ENCODE measurements at regions not wholly inside any gene's neighbourhood (a gene's known extent, or its start where the extent isn't known, plus 50 kb on each side); places are given as distances from the start of the nearest gene placed in this dataset.

DNA sequence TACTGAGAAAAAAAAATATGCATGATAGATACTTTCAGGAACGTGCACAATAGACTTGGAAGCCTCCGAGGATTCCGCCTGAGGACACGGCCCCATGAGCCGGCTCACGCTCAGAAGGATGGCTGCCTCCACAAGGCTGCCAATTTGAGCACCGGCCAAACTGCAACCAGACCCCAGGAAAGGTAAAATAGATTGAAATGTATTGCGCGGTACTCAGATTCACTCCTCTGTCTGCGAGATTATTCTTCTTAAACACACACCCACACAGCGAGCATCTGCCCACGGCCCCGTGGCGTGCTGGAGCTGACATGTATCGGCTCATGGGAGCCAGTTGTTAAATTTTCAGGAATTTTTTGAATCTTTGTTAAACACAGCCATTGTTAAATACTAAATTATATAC lies 653.2 kb upstream of the MKI67 start:
- TF ChIP-seq, protein P1, sequence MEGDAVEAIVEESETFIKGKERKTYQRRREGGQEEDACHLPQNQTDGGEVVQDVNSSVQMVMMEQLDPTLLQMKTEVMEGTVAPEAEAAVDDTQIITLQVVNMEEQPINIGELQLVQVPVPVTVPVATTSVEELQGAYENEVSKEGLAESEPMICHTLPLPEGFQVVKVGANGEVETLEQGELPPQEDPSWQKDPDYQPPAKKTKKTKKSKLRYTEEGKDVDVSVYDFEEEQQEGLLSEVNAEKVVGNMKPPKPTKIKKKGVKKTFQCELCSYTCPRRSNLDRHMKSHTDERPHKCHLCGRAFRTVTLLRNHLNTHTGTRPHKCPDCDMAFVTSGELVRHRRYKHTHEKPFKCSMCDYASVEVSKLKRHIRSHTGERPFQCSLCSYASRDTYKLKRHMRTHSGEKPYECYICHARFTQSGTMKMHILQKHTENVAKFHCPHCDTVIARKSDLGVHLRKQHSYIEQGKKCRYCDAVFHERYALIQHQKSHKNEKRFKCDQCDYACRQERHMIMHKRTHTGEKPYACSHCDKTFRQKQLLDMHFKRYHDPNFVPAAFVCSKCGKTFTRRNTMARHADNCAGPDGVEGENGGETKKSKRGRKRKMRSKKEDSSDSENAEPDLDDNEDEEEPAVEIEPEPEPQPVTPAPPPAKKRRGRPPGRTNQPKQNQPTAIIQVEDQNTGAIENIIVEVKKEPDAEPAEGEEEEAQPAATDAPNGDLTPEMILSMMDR (IDR thresholded peaks at IDR 0.05) = no peak
- TF ChIP-seq EZH2 (IDR thresholded peaks at IDR 0.05) (no peak), EZH2phosphoT487 (IDR thresholded peaks at IDR 0.05) (no peak)
